NCI-H748 treated with DMSO at 0.1 percent for 48 hours (cell line): ENCODE measurements at regions not wholly inside any gene's neighbourhood (a gene's known extent, or its start where the extent isn't known, plus 50 kb on each side); places are given as distances from the start of the nearest gene placed in this dataset.
A peak's percentile ranks its signal among the peaks of the same experiment; 100 is the strongest.

ENCODE experiments used
- DNase-seq: peaks from one replicate; lab custom pipeline; 2025; lab: John Stamatoyannopoulos, UW

DNA sequence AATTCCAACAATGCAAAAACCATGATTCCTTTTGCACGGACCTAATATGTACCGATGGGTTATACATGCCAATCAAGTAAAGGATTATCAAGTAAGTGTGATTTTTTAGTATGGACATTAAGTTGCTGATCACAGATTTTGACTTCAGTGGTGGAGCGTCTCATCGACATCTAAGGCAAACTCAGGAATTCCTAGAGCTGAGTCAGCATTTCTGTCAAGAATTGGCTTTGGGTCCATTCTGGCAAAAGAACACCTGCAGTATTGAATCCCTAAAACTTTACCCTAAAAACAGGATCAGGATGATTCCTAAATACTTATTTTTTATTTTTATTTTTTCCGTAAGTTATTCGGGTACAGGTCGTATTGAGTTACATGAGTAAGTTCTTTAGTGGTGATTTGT, 83.6 kb downstream of the HPGD start:
- no peak for DNase-seq

DNA sequence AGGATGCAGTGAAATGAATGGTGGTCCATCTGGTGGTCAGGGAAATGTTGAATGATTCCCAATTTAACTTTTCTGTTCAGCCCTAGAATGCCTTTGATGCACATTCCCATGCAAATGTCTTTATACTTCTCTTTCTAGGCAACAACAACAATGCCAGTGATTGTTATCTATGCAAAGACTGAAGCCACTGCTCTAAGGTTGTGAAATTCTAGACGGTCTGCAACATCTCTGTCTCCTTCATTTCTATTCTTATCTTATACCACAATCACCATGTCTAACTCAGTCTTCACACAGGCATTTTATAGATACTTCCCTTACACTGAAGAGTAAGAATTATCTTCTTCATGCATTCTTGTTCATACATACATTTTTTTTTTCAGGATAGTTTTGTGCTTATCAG, 84.5 kb downstream of the HPGD start:
- DNase-seq: no peak

DNA sequence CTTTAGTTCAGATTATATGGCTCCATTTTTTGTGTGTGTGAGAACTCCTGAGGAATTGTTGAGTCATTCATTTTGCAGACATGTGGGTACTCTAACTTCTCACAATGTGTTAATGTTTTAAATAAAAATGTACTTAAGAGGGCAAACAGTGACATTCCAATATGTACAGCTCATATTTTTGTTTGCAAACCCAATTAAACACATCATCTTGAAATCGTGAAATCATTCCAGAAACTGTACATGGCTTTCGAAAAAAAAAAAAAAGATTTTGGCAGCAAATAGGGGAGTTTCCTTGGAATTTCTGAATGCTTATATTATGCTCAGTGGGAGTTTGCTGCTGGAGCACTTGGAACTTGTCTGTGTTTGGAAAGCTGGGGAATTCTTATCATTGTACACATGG, 85.0 kb downstream of the HPGD start:
- no peak for DNase-seq

DNA sequence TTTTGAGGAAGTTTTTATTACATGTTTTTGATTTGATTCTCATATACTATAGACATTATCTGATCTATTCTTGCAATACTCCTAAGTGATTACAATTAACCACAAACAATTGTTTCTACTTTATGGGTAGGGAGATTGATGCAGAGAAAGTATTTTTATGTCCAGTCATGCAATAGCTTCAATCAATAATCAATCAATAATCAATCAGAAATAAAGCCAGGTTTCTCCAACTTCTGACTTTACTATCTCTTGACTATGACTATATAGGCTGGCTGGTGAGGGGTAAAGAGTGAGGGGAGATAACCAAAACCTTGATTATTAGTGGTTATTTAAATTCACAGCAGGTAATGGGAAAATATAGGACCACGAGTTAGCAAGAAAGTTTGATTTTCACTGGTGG, 85.9 kb downstream of the HPGD start:
- DNase-seq: no peak

DNA sequence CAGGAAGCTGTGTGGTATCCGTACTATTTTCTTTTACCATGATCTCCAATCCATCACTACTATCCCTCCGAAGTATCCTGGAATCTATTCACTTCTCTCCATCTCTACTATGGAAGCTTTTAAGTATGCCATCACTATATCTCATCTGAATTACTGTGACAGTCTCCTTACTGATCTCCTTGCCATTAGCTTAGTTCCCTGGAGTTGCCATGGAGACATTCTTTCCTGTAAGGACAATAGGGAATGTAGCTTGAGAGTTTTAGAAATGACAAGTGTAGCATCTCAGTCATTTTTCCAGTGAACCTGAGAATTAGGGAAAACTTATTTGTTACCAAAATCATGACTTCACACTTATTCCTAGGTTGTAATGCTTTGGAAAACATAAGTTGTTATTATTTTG, 86.3 kb downstream of the HPGD start:
- no peak for DNase-seq

DNA sequence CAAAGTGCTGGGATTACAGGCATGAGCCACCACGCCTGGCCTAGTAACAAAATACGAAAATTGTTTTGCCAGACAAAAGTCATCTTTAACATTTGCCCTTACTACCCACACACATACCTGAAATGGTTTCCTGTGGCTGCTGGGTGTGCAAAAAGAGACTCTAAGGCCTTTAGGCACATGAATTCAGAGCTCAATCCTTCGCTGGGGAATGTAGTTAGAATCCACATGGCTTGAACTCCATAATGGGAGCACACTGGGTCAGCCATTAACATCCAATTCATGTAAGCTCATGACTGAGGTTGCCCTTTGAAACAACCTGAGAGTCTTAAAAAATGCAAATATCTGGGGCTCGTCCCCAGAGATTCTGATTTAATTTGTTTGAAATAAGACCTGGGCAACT, 87.8 kb downstream of the HPGD start:
- no peak for DNase-seq

DNA sequence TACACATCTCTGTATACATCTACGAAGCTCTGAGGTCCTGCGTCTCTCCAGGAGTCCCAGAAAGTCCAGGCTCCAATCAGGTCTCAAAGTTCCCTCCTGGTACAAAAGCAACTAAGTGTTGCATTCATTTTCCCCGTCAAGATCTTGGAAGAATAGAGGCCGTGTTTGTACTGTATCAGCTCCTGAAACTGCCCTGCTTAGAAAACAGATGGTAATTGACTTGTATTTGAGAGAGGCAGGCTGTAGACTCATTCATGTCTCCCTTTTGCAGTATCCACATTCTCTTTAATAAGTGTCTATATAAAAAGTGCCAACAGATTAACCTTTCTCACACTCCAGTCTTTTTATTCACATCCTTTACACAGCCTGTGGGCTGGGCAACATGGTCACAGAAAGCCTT, 91.7 kb downstream of the HPGD start:
- no peak for DNase-seq

DNA sequence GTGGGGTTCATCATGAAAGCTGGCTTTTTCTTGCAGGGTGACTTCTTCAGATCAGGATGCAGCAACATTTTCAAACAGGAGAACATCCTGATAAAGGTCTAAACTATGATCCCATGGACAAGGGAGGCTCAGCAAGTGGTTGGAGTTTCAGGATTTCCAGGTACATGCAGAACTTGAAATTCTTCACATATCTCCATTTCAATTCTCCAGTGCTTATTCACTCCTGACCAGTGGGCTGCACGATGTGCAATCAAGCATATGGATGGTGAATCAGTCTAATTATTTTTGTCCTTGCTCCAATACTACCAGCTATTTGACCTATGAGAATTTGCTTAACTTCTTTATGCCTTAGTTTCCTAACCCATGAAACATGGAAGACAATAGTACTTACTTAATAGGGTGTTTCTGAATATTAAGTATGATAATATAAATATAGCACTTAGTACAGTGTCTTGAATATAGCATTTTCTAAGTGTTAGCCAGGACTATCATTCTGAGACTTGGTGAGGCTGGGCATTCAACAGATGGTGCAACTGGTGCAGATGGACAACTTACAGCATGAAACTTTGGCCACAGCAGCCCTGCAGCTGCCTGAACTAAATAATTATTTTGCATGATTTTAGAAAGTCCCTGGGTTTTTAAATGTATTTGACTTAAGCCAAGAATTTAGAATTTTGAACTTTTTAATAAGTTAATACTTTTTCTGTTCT, 92.4 kb downstream of the HPGD start:
- DNase-seq: no peak

DNA sequence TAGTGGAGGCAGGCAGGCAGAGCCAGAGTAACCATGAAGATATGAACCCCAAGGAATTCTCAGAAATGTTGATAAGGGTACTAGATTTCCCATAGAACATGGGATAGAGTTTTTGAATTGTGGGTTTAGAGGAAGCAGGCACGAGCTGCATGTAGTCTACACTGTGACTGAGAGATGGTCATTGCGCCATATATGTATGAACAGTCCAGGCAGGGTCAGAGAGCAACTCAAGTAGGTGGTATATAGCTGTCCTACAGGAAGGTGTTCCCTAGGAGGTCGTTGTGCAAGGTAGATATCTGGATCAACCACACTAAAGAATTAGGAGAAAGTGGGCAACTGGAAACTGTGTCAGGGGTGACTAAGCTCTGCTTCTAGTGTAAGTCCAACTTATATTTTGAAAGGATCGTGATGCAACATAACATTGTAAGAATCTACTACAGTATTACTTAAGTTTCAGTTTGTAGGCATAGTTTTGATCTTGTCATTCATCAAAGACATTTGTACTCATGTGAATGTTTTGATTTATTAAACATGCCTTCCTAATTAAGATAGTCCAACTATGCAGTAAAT, 94.6 kb downstream of the HPGD start:
- DNase-seq: no peak

DNA sequence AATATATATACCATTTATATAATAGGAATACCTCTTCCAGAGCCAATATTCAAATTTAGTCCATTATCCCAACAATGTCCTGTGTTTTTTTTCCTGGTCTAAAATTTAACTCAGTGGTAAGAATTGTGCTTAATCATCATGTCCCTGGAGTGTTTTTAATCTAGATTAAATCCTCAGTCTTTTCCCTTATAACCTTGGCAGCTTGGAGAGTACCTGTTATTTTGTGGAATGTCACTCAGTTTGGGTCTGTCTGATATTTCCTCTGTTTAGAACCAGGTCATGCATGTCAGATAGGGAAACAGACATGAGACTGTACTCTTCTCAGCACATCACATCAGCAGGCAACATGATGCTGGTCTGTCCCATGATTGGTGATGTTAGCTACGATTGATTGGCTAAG, 96.6 kb downstream of the HPGD start:
- no peak for DNase-seq

DNA sequence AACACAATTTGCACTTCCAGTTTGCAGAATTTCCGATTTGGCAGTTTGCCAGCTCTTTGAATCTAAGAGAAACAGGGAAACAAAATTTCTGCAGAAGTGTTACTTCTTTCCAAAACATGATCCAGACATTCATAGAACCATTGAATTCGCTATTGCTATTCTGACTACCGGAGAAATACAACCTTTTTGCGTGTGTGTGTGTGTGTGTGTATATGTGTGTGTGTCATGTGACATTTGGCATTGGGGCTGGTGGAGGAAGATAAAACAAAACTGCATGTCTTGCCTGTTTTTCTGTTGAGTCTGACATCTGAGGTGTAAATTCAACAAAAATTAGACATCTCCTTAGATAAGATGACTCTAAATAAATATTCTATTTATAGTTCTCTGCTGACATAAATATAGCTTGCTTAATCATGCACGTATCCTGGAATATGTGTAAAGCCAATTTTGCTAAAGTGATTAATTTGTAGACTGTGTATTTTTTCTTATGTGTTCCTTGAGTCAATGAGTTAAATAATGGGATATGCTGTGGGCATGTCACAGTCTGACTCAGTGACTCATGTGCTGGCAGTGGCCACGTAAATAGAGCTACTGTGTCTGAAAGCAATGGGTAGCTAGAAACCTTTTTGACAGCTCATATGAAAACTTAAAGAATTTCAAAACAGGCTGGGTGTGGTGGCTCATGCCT, 98.9 kb downstream of the HPGD start:
- DNase-seq: peak; percentile 32

DNA sequence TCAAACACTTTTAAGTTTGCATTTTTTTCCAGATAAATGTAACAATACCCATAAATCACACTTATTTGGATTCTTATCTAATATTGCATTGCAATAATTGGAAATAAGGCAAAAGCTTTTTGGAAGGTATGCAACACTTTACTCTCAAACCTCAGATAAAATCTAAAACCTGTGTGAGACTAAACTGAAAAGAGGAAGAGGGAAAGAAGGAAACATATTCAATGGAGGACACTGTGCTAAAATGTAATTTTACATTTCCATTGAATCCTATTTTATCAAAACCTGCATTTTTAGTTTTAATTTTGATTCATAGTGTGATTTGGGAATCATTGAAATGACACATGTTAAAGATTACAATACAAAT, 99.4 kb downstream of the HPGD start:
- DNase-seq: no peak

DNA sequence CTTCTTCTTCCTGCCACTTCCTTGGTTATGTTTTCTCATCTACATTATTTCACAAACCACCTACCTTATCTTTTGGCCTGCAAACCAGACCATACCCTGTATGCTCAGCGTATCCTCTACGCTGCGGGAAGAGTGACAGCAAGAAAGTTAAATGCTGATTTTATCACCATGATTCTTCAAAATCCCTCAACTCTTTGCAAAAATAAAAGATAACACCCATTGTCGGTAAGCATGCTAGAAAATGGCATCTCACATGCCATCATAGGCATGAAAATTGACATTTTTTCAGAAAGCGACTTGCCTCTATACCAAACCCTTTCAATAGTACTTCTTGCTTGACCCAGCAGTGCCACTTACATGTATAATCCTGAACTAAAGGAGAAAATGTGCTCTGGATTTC, 102.0 kb downstream of the HPGD start:
- no peak for DNase-seq

DNA sequence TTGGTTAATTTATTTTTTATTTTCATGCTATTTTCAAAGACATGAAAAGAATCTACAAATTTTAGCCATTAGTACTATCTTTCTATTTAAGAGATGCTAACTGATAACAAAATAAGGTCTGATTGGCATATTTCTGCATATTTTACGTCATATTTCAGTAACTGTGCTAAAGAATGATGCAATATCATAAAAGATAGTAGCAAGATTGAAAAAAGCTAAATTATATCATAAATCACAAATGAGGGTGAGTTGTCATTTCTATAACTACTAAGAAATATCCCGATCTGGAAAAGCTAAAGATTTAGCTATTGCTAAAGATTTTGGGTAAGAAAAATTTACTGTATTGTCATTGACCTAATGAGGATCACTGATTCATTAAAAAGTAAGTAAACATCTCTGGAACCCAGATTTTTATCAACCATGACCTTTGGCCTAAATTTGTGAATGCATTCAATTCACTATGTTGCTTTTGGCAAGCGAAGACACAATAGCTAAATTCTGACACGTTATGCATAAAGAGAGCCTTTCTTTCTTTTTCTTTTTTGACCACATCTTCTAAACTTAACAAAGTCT, 103.6 kb downstream of the HPGD start:
- DNase-seq: no peak

DNA sequence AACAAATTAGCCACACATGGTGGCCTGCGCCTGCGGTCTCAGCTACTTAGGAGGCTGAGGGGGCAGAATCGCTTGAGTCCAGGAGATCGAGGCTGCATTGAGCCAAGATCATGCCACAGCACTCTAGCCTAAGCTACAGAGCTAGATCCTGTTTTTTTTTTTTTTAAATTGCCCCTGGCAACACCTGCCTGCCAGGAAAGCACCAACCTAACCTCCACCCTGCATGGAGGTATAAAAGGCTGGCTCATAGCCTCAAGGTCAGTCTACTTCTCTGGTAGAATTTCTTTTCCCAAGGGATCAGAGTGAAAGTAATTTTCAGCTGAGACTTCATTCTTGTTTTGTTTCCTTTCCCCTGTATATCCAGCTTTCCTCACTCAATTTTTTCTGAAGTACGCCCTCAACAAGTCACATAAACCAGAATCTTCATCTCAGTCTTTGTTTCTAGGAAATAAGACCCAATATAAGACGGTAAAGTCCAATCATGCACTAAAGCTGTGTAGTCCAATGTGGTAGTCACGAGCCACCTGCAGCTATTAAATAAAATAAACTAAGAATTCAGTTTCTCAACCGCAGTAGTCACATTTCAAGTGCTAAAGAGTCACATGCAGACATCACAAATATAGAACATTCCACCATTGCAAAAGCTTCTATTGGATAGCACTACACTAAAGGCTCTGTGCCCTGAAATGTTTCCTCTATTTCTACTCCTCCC, 113.3 kb downstream of the HPGD start:
- DNase-seq: no peak

DNA sequence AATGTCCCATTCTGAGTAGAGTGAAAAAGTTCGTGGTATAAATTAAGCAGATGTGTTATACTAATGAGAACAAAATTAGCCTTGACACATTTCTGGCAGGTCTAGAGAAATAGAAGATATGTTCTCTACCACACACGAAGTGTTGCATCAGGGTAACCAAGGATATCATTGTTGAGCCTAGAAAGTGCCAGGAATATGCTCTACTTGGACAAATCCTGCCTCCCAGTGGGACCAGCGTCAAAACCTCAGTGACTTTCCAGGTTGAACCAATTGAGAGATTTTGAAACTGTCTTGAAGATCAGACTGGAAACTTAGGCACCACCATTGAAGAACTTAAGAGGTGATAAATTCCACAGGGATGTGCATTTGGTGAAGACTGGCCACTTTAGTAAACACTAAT, 115.9 kb downstream of the HPGD start:
- DNase-seq: no peak

DNA sequence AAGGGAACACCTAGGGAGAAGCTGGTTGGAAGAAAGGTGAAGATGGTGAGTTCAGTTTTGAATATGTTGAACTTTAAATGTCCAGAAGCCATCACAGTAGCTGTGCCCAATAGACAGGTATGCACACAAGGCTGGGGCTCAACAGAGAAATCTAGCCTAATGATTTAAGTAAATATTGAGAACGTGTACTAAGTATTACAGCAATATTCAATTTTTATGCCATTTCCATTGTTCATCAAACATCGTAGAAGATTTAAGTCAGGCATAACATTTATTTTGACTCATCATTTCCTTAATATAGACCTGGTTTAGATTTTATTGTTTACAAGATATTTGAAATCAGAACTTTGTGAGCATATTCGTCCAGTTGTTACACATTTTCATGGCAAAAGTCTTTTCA, 116.4 kb downstream of the HPGD start:
- no peak for DNase-seq

DNA sequence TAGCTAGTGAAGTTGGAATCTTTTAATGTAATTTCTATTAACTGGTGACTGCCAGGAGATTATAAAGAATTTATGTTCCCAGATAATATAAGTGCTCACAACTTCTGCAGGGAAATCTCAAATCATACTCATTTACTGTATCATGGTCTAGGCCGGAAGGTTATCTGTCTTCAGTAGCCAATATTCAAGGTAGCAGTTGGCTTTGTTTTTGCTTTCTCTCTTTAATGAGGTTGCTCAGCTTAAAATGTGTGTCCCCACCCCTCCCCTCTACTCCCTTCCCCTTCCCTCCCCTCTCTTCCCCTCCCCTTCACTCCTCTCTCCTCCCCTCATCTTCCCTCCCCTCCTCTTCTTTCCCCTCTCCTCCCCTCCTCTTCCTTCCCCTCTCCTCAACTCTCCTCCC, 117.6 kb downstream of the HPGD start:
- DNase-seq: no peak

DNA sequence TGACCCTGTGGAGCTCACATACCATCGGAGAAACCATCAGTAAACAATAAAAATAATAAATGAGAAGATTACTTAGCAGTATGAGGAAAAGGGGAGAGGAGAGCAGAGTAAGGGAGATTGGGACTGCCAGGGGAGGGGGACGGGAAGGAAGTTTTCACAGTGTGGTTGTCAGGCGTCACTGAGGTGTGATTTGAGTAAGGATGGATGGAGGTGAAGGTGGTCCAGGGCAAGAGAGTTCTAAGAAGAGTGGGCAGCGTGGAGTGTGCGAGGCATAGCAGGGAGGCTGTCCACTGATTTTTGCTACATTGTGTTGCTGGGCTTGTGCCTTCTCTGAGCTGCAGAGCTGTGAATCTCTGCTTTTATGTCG, 119.1 kb downstream of the HPGD start:
- DNase-seq: no peak

DNA sequence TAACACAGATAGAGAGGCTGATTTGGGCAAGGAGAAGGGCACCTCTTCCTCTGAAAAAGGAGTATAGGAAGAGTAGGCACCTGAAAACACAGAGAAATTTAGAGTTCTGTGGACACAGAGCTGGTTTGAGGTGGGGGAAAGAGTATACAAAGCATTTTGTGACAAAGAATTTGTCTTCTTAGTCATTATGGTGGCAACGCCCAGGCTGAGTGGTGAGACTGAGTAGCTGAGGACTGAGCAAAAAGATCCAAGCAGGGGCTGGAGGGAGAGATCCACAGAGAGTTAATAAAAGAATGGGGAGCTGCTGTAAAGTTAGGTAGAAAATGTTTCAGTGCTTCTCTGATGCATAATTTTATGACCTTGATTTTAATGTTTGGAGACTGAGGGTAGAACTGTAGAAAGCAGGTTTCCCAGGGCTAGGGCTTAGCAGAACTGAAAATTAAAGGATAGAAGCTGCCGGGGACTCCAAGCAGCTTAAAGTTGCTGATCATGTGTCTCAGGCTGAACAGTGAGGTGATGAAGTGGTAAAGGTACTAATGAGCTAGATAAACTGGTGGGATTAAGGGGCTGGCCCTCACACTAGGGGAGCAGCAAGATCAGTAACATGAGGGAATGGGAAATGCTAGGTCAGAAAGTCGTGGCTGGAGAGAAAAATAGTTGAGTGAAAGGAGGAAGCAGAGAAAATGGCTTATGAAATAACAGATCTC, 118.9 kb downstream of the CEP44 start:
- DNase-seq: no peak

DNA sequence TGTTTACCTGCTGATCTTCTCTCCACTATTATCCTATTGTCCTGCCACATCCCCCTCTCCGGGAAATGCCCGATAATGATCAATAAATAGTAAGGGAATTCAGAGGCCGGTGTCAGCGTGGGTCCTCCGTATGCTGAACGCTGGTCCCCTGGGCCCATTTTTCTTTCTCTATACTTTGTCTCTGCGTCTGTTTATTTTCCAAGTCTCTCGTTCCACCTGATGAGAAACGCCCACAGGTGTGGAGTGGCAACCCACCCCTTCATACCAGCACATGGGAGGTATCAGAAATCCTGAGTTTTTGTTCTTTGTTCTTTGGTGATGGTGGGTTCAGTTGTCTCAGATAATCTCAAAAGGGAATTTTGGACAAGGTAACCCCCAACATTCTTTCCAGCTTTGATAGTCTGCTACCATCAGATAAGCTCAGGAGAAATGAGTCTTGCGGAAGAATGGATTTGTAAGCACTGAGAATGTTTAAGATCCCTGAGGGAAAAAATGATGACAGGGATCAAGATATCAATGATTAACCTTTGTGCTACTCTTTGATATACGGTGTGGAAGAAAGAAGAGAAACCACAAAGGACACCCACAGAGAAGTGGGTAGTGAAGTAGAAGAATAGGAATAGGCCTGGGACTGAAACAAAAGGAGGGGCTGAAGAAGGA, 117.9 kb downstream of the CEP44 start:
- DNase-seq: no peak
